Transverse colon (tissue), 3 donors: ENCODE measurements at regions not wholly inside any gene's neighbourhood (a gene's known extent, or its start where the extent isn't known, plus 50 kb on each side); places are given as distances from the start of the nearest gene placed in this dataset.

Experiments
- POLR2A ChIP-seq: fragments of 450-650 bp; IDR thresholded peaks from one replicate; pipeline ENCODE4 v1.6.1; 2016; ENCODE audit warnings: antibody characterized with exemption, mild to moderate bottlenecking, moderate library complexity
- TF ChIP-seq, protein P1 (sequence below), 5 experiments: fragments of 200-600 bp in 3 of 5; fragments of 450-650 bp in 2 of 5; sonication (generic) in 3 of 5; IDR thresholded peaks; 1 replicate in 2 of 5; 2 replicates in 3 of 5; pipeline ENCODE4 v1.5.1; 2016 to 2017; ENCODE audit warnings: antibody characterized with exemption in 5 of 5, inconsistent platforms in 3 of 5, mild to moderate bottlenecking in 2 of 5, moderate library complexity in 1 of 5

DNA sequence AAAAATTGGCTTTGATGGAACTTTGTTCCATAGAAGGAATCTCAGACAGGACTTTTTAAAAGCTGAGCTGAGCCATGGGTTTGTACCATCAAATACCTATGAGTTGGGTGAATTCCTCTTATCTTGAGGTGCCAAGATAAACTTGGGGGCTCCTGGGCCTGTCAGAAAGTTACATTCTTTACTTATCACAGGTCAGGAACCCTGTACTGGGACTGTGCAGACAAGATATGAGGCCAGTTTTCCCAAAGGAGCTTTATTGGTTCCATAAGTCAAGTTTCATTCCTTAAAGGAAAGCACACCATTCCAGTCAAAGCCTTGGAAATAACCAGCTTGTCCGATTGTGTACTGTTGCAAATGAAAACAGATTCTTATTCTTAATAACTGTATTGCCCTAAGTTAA is 72.4 kb upstream of the PACRGL start:
- TF ChIP-seq, protein P1, sequence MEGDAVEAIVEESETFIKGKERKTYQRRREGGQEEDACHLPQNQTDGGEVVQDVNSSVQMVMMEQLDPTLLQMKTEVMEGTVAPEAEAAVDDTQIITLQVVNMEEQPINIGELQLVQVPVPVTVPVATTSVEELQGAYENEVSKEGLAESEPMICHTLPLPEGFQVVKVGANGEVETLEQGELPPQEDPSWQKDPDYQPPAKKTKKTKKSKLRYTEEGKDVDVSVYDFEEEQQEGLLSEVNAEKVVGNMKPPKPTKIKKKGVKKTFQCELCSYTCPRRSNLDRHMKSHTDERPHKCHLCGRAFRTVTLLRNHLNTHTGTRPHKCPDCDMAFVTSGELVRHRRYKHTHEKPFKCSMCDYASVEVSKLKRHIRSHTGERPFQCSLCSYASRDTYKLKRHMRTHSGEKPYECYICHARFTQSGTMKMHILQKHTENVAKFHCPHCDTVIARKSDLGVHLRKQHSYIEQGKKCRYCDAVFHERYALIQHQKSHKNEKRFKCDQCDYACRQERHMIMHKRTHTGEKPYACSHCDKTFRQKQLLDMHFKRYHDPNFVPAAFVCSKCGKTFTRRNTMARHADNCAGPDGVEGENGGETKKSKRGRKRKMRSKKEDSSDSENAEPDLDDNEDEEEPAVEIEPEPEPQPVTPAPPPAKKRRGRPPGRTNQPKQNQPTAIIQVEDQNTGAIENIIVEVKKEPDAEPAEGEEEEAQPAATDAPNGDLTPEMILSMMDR (IDR thresholded peaks at IDR 0.05) = no peak
- no peak for TF ChIP-seq POLR2A
